ENCODE measurements at regions not wholly inside any gene's neighbourhood (a gene's known extent, or its start where the extent isn't known, plus 50 kb on each side); places are given as distances from the start of the nearest gene placed in this dataset.

DNA sequence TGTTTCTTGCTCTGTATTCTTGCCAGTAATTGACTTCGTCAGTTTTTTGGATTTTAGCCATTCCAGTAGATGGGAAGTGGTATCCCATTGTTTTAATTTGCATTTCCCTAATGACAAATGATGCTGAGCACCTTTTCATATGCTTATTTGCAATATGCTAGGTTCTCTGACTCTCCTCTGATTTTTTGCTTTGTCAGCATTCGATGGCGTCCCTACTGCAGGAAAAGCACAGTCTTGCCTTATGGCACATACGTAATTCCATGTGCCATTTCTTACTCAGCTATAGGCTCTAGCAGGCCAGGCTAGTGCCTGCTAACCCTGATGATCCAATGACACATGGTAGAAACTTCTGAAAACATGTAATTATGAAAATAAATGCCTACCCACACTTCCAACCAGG lies 239.2 kb upstream of the ATP10A start:
- Histone ChIP-seq H3K79me2 (ENCODE audit: insufficient read depth, low read length) (no peaks in the 10 kb centered on the region), H4K20me1 (ENCODE audit: insufficient read depth) (no peaks in the 10 kb centered on the region), H3K9ac (ENCODE audit: low read length) (no peak overlapping the region), H3K4me1 (ENCODE audit: control insufficient read depth in 1 of 2, insufficient read depth in 2 of 2, low read length in 2 of 2) (no peaks in the 10 kb centered on the region), H3K27me3 (ENCODE audit: insufficient read depth, low read length) (no peaks in the 10 kb centered on the region), H2AFZ (ENCODE audit: low read depth, low read length, poor library complexity, severe bottlenecking) (no peak overlapping the region), H3K9me2 (ENCODE audit: insufficient read depth) (no peaks in the 10 kb centered on the region), H3K9me3 (ENCODE audit: control insufficient read depth in 1 of 2, insufficient read depth in 1 of 2, low read depth in 1 of 2, low read length in 2 of 2) (peaks cover 5 to 52% of the 10 kb centered on the region in 2 experiments; a peak in 2 of 4 replicates), H3K4me2 (ENCODE audit: low read length) (no peak overlapping the region), H3K27ac (ENCODE audit: low read depth, low read length) (no peak overlapping the region), H3K4me3 (replicated peaks in 1 of 2; ENCODE audit: low read depth in 1 of 2, low read length in 2 of 2) (no peak overlapping the region), H3K36me3 (ENCODE audit: control insufficient read depth in 1 of 2, insufficient read depth in 2 of 2, low read length in 2 of 2) (no peaks in the 10 kb centered on the region)
- ATAC-seq: no peak
- CTCF ChIA-PET: no interaction called here
- no TSS peak for BruUV-seq (replicated peaks)
- POLR2A ChIA-PET: no interaction called here
- TF ChIP-seq, protein P1, sequence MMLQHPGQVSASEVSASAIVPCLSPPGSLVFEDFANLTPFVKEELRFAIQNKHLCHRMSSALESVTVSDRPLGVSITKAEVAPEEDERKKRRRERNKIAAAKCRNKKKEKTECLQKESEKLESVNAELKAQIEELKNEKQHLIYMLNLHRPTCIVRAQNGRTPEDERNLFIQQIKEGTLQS (IDR thresholded peaks at IDR 0.05): no peak
- no peak for TF ChIP-seq TCF7L2 (IDR thresholded peaks at IDR 0.05; ENCODE audit: borderline replicate concordance, extremely low read depth, insufficient read depth, insufficient read length)
- TF ChIP-seq JUND (IDR thresholded peaks at IDR 0.05): no peak
- TF ChIP-seq, protein P2, sequence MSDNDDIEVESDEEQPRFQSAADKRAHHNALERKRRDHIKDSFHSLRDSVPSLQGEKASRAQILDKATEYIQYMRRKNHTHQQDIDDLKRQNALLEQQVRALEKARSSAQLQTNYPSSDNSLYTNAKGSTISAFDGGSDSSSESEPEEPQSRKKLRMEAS (IDR thresholded peaks at IDR 0.05): no peak
- TF ChIP-seq FOSL1 (IDR thresholded peaks at IDR 0.05; ENCODE audit: low read depth): no peak
- no peak for TF ChIP-seq CEBPB (IDR thresholded peaks at IDR 0.05; ENCODE audit: low read depth)
- TF ChIP-seq, protein P3, sequence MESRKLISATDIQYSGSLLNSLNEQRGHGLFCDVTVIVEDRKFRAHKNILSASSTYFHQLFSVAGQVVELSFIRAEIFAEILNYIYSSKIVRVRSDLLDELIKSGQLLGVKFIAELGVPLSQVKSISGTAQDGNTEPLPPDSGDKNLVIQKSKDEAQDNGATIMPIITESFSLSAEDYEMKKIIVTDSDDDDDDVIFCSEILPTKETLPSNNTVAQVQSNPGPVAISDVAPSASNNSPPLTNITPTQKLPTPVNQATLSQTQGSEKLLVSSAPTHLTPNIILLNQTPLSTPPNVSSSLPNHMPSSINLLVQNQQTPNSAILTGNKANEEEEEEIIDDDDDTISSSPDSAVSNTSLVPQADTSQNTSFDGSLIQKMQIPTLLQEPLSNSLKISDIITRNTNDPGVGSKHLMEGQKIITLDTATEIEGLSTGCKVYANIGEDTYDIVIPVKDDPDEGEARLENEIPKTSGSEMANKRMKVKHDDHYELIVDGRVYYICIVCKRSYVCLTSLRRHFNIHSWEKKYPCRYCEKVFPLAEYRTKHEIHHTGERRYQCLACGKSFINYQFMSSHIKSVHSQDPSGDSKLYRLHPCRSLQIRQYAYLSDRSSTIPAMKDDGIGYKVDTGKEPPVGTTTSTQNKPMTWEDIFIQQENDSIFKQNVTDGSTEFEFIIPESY (IDR thresholded peaks at IDR 0.05; ENCODE audit: extremely low read depth, insufficient replicate concordance, low read length): no peak
- TF ChIP-seq EGR1 (IDR thresholded peaks at IDR 0.05; ENCODE audit: low read depth): no peak
- TF ChIP-seq POLR2AphosphoS5 (IDR thresholded peaks at IDR 0.05; ENCODE audit: low read depth, low read length): no peak
- TF ChIP-seq SRF (IDR thresholded peaks at IDR 0.05; ENCODE audit: low read depth): no peak
- TF ChIP-seq EZH2phosphoT487 (IDR thresholded peaks at IDR 0.05; ENCODE audit: borderline replicate concordance): no peak
- no peak for TF ChIP-seq CBX3 (IDR thresholded peaks at IDR 0.05; ENCODE audit: low read depth)
- TF ChIP-seq ELF1 (IDR thresholded peaks at IDR 0.05; ENCODE audit: borderline replicate concordance, low read depth): no peak
- TF ChIP-seq RAD21 (IDR thresholded peaks at IDR 0.05; ENCODE audit: low read depth): no peak
- TF ChIP-seq ZFX (IDR thresholded peaks at IDR 0.05): no peak
- TF ChIP-seq CTCF (IDR thresholded peaks at IDR 0.05 in 2 of 3, conservative IDR thresholded peaks at IDR 0.05 in 1 of 3; ENCODE audit: borderline replicate concordance in 1 of 3, insufficient read depth in 1 of 3, low read depth in 2 of 3, low read length in 2 of 3): no peak
- TF ChIP-seq EZH2 (IDR thresholded peaks at IDR 0.05): no peak
- no peak for TF ChIP-seq SP1 (IDR thresholded peaks at IDR 0.05; ENCODE audit: low read depth)
- no peak for TF ChIP-seq SIN3A (IDR thresholded peaks at IDR 0.05; ENCODE audit: low read depth)
- DNase-seq (ENCODE audit: low read depth, low spot score): no peak
- RAD21 ChIA-PET (ENCODE audit: low non-redundant PET in 1 of 2, low total read pairs in 2 of 2, uncharacterized antibody in 2 of 2, unreplicated experiment in 2 of 2): no interaction called here
- intact Hi-C loops (cut with micrococcal nuclease): no loop called here
